Kidney tubule cell (primary cell): ENCODE measurements at regions not wholly inside any gene's neighbourhood (a gene's known extent, or its start where the extent isn't known, plus 50 kb on each side); places are given as distances from the start of the nearest gene placed in this dataset.
A peak's percentile ranks its signal among the peaks of the same experiment; 100 is the strongest.

Experiments used
- DNase-seq: peaks from one replicate; pipeline ENCODE4 v3.0.0-alpha.2; 2018; ENCODE audit warnings: low spot score

GRCh38 chr10:36171953-36172940 lies 530.2 kb upstream of the FZD8 start:
- DNase-seq, result no peak

GRCh38 chr10:36171556-36171952 lies 529.5 kb upstream of the FZD8 start:
- no peak for DNase-seq

DNA sequence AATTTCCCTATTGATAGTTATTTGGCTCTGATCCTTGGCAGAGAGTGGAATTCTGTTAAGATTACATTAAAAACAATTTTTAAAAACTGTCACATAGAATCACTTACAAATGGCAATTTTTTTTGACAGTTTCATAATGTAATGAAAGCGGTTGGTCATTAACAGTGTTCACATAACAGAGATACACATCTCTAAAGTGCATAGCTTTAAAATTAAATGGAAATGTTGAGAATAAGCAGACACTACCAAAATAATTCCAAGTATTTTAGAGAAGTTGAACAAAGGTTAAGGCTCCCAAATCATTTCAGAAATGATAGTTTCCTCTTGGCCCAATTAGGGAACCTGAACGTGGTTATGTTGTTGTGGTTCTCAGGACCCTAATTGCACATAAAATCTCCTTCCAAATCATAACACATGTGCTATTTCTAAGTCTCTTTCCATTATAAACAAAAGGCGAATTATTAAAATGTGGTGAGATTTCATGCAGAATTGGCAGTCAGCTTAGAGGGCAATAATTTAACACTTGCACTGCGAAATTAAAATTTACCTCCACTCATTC lies 528.9 kb upstream of the FZD8 start:
- DNase-seq, result no peak

DNA sequence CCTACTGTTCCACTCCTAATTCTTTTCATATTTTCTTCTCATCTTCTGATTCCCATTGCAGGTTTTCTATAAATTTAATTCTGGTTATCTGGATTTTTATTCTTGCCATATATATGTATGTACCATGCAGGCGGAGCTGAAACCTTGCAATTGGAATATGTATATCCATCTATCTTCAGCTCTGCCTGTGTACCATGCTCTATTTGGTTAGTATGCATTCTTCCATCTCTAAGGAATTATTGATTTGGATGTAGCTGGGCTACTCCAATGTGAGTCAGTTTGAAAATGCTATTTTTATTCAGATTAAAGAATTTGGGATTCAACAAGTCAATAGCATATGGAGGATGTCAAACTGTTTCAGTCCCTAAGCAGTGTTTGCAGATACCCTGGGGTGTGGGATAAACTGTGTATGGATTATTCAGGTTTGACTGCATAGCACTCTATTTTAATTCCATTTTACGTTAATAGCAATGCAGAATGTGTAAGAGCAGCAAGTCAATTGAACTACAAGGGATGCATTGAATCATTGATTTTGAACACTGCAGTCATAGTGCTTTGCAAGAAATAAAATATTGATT lies 528.1 kb upstream of the FZD8 start:
- no peak for DNase-seq

- DNase-seq, result no peak
These were observed 526.7 kb upstream of the FZD8 start for GRCh38 chr10:36168777-36169176.

DNA sequence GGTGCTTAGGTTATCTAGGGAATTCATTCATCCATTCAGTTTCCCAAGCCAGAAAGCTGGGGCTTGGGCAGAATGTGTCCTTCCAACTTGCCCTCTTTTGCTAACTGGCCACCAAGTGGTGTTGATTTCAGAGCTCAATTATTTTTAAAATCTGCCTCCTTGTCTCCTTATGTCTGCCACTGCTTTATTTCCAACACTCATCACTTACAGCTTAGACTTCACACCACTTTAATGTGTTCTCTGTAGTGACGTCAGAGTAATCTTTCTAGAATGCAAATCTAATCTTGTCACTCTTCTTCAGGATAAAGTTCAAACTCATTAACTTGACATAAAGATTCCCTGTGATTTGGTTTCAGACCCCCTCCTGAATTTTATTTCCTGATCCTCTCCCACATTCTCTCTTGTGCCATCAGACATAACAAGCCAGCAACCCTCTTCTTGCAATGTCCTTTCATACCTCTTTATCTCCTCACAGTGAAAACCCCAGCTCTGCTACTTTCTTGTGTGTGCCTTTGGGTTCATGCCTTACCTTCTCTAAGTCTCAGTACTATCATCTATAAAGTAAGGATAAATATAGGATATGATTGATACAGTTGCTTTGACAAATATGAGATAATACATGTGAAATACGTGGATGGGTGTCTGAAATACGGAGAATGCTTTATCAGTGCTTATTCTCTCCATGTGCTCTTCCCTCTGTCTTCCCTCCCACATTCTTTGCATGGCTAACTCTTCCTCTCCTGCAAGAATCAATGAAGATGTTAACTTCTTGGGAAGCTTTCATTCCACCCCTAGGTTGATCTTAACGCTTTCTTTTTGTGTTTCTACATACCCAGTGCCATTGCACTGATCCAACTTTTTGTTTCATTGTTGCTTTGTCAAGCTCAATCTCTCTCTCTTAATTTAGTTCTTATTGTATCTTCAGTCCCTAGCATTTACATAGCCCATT lies 522.7 kb upstream of the FZD8 start:
- DNase-seq, result no peak

- no peak for DNase-seq
These were observed 521.7 kb upstream of the FZD8 start for GRCh38 chr10:36163827-36164226.

GRCh38 chr10:36157486-36157885 lies 515.4 kb upstream of the FZD8 start:
- no peak for DNase-seq

DNA sequence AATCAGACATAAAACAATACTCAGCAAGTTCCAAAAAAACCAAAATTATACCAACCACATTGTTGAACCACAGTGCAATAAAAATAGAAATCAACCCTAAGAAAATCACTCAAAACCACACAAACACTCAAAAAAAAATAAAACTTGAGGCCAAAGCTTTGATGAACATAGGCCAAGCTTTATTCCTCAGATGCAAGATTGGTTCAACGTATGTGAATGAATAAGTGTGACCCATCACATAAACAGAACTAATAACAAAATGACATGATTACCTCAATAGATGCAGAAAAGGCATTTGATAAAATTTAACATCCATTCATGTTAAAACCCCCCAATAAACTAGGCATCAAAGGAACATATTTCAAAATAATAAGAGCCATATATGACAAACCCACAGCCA lies 506.1 kb upstream of the FZD8 start:
- no peak for DNase-seq

DNA sequence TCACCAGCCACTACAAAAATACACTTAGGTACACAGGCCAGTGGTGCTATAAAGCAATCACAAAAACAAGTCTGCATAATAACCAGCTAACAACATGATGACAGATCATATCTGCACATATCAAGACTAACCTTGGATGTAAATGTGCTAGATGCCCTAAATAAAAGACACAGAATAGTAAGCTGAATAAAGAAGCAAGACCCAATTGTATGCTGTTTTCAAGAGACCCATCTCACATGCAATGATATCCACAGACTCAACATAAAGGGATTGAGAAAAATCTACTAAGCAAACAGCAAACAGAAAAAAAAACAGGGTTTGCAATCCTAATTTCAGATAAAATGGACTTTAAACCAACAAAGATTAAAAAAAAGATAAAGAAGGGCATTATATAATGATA lies 505.4 kb upstream of the FZD8 start:
- no peak for DNase-seq

DNA sequence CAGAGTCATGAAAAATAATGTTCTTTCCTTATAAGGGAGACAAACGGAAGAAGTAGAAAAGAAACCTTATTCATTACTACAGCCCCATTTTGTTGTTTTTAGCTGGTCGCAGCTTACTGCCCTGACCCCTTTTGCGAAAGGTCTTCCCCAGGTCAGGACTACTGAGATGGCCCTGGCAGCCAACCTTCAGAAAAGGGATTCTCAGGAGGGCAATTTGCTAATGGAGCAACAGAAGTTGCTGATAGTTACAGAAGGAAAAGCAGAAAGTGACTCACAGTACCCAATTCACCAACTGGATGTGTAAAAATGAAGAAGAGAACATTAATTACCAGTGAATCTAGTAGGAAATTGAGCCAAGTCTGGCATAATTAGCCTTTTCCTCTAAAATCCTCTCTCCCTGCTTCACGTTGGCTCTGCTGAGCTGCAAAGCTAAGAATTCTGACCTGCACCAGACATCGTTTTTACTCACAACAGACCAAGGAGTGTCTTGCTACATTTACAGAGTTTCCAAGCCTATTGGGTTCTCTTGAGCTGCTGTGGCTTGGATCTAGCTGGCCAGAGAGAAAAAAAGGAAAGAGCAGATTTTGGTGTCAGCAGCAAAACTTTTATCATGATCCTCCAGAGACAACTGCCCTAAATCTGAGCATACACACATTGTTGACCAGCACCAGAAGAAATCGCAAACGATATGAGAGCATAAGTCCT lies 499.9 kb upstream of the FZD8 start:
- DNase-seq, result no peak

DNA sequence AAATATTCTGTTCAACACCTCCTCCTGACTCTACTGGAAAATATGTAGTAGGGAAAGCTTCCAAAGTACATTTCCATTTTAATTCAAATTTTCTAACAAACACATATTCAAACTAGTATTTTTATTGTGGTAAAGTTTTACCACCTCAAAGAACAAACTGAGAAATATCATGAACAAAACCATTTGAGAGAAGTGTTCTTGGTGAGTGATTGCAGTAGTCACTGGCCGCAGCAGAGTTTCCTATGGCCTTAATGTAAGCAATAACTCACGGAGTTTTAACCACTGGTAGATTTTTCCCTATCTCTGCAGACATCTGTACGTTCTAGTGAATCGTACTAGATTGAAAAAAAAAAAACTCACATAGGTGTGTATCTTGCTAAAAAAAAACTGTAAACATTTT lies 487.0 kb upstream of the FZD8 start:
- no peak for DNase-seq

- peak; percentile 26 for DNase-seq
These were observed 484.0 kb upstream of the FZD8 start for GRCh38 chr10:36126076-36126475.

GRCh38 chr10:36119455-36119854 lies 477.4 kb upstream of the FZD8 start:
- DNase-seq, result no peak

DNA sequence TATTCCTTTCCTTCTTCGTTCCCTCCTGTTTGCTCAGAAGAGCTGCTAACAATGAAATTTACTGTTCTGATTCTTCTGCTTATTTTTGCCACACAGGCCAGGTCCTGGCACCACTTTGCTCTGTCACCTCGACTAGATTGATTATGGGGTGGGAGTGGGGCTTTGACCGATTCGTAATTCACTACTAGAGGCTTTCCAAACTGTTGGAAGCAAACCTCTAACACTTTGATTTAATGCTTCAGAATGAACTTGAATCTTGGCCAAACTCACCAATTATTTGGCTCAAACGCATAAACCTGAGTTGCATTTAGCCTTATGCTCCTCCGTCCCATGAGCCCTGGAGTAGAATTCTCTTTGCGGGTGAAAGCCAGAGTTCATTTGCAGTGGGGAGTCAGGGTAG lies 476.2 kb upstream of the FZD8 start:
- DNase-seq, result no peak

DNA sequence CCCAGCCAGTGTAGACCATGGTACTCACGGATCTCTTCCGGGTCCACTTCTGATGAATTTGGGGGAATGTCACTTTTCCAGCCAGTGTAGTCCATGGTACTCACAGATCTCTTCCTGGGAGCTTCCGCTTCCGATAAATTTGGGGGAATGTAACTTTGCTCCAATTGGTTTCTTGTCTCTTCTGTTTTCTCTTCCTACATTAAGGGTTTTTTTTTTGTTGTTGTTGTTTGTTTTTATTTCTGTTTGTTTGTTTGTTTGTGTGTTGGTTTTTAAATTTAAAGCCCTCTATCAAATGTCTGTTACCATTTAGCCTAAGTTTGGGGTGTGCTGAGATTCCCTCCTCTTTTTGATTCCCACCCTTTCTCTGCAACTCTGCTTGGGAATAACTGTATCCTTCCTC lies 475.8 kb upstream of the FZD8 start:
- DNase-seq, result no peak

GRCh38 chr10:36117231-36117630 lies 475.1 kb upstream of the FZD8 start:
- no peak for DNase-seq

- no peak for DNase-seq
These were observed 474.6 kb upstream of the FZD8 start for GRCh38 chr10:36116731-36117130.

DNA sequence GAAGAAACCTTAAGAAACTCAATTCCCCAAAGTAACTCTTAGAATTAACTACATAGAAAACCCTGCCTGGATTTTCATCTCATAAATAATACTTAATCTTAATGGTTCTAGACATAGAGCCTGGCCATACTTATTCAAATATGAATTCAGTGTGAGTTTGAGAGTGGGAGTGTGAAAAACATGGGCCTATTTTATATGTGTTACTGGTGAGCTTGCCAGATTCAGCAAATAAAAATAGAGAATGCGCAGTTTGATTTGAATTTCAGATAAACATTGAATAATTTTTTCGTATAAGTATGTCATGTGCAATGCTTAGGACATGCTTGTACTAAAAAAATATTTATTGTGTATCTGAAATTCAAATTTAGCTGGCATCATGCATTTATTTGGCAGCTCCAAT lies 473.9 kb upstream of the FZD8 start:
- no peak for DNase-seq

GRCh38 chr10:36115364-36115763 lies 473.3 kb upstream of the FZD8 start:
- no peak for DNase-seq

DNA sequence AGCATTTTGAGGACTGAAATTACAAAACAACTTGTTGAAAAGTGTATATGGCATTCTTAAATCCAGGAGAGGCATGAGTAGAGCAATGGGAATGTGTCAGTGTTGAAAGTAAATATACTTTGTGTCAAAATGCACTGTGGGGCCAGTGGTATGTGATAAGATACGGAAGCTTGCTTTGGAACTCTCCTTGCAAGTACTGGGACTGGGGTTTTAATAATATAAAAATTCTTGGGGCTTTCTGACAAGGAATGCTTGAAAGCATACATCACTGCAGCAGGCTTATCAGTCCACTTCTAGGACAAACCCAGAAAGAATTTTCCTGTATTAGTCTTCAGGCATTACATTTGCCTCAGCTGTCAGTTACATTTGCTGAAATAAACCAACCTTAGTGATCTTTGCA lies 472.8 kb upstream of the FZD8 start:
- peak; percentile 10 for DNase-seq

DNA sequence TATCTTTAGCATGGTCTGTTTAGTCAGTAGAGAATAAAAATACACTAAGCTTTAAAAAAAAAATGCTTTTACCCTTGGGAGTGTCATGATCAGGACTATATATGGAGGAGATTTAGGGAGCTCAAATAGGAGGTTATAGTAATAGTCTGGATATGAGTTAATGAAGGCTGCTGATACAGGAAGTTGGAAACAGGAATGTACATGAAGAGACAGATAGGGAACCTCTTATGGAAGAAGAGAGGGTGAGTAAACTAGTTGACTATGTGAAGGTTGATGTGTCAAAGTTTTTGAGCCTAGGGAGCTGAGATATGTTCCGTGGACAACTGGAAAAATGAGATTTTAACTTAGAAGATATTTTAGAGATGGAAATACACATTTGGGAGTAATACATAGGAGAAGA lies 472.0 kb upstream of the FZD8 start:
- DNase-seq, result no peak
